H1 (cell line): ENCODE measurements at regions not wholly inside any gene's neighbourhood (a gene's known extent, or its start where the extent isn't known, plus 50 kb on each side); places are given as distances from the start of the nearest gene placed in this dataset.

Experiments used
- CBX5 ChIP-seq: fragments of 300-800, 300-1000 bp; sonication (generic); IDR thresholded peaks from 2 replicates; pipeline ENCODE4 v1.7.1; 2016; ENCODE audit warnings: antibody characterized with exemption, low read length, low read depth
- SRF ChIP-seq: IDR thresholded peaks from 2 replicates; pipeline ENCODE4 v1.6.1; 2011; ENCODE audit warnings: mild to moderate bottlenecking, low read depth, low read length, moderate library complexity
- TEAD4 ChIP-seq: IDR thresholded peaks from 2 replicates; pipeline ENCODE4 v1.6.1; 2012; ENCODE audit warnings: low read depth, low read length, inconsistent platforms, mixed read lengths

- TF ChIP-seq CBX5 (no peak), TEAD4 (no peak), SRF (no peak)
These were observed 511.1 kb downstream of the IRS2 start (continued) for GRCh38 chr13:109275139-109275745.
